Vagina (tissue), 2 donors: ENCODE measurements at regions not wholly inside any gene's neighbourhood (a gene's known extent, or its start where the extent isn't known, plus 50 kb on each side); places are given as distances from the start of the nearest gene placed in this dataset.

ENCODE experiments used
- POLR2A ChIP-seq, 2 donors: fragments of 450-650 bp; IDR thresholded peaks; one replicate each; pipeline ENCODE4 v1.6.1; 2017; ENCODE audit warnings: antibody characterized with exemption in 2 of 2, mild to moderate bottlenecking in 2 of 2, moderate library complexity in 2 of 2
- TF ChIP-seq, protein P1 (sequence below), 3 experiments: fragments of 450-650 bp in 2 of 3; fragments of 200-600 bp in 1 of 3; sonication (generic) in 1 of 3; IDR thresholded peaks; one replicate each; pipeline ENCODE4 v1.5.1; 2017 to 2019; ENCODE audit warnings: antibody characterized with exemption in 3 of 3, mild to moderate bottlenecking in 2 of 3, moderate library complexity in 2 of 3

DNA sequence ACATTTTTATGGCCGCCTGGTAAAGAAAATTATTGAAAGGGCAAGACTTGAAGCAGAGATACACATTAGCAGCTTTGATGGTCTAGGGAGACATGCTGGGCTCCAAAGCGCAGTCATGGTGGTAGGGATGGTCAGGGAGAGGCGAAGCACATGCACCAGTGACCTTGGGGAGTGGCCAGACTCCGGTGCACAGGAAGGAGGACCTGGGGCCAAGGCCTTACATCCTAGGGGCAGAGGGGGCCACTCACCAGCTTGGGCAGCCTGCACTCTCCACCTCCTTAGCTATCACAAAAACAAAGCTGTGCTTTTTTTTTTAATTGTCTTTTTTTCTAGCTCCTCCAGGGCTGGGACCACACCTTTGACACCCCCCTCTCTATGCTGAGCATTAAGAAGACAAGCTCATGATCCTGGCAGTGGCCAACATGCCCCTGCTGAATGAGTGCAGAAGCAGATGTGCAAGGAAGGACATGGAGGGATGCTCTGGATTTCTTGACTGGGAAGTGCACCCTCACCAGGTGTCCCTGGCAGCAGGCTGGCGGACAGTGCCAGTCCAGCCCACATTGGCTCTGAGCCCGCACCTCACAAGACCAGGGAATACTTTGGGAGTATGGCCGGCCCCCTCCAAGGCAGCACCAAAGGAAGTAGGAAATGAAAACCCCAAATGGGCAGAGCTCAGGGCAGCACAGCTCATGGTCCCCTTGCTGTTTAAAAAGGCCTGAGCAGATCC, 619.9 kb downstream of the TBC1D22A start:
- no peak for TF ChIP-seq POLR2A (IDR thresholded peaks at IDR 0.05)
- TF ChIP-seq, protein P1, sequence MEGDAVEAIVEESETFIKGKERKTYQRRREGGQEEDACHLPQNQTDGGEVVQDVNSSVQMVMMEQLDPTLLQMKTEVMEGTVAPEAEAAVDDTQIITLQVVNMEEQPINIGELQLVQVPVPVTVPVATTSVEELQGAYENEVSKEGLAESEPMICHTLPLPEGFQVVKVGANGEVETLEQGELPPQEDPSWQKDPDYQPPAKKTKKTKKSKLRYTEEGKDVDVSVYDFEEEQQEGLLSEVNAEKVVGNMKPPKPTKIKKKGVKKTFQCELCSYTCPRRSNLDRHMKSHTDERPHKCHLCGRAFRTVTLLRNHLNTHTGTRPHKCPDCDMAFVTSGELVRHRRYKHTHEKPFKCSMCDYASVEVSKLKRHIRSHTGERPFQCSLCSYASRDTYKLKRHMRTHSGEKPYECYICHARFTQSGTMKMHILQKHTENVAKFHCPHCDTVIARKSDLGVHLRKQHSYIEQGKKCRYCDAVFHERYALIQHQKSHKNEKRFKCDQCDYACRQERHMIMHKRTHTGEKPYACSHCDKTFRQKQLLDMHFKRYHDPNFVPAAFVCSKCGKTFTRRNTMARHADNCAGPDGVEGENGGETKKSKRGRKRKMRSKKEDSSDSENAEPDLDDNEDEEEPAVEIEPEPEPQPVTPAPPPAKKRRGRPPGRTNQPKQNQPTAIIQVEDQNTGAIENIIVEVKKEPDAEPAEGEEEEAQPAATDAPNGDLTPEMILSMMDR (IDR thresholded peaks at IDR 0.05) = no peak
